Vagina (tissue), 2 donors: ENCODE measurements at regions not wholly inside any gene's neighbourhood (a gene's known extent, or its start where the extent isn't known, plus 50 kb on each side); places are given as distances from the start of the nearest gene placed in this dataset.

Source experiments
- POLR2A ChIP-seq, 2 donors: fragments of 450-650 bp; IDR thresholded peaks; one replicate each; pipeline ENCODE4 v1.6.1; 2017; ENCODE audit warnings: antibody characterized with exemption in 2 of 2, mild to moderate bottlenecking in 2 of 2, moderate library complexity in 2 of 2
- POLR2AphosphoS5 ChIP-seq, 2 donors: sonication (generic); formaldehyde crosslinking; IDR thresholded peaks; one replicate each; pipeline ENCODE4 v1.9.0; 2017; ENCODE audit warnings: antibody characterized with exemption in 2 of 2, mild to moderate bottlenecking in 2 of 2, low read depth in 1 of 2; ENCODE audit not compliant: insufficient read depth in 1 of 2
- TF ChIP-seq, protein P1 (sequence below), 3 experiments: fragments of 450-650 bp in 2 of 3; fragments of 200-600 bp in 1 of 3; sonication (generic) in 1 of 3; IDR thresholded peaks; one replicate each; pipeline ENCODE4 v1.5.1; 2017 to 2019; ENCODE audit warnings: antibody characterized with exemption in 3 of 3, mild to moderate bottlenecking in 2 of 3, moderate library complexity in 2 of 3

DNA sequence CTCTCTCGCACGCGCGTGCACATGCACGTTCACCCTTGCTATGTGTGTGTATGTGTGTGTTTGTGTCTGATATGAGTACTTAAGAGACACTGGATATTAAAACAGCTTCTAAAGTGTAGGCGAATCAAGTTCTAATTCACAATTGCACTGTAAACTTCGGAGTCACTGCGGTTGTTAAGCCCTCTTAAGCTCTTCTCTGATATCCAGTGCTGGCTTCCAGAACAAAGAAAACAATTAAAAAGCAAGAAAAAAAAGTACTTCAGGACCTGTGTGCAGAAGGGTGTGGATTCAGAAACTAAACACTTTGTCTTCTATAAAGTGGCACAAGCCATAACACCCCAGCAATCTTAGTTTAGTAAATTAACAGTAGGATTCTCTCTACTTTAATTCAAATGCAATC, 300.2 kb downstream of the PCDH7 start:
- no peak for TF ChIP-seq POLR2AphosphoS5 (IDR thresholded peaks at IDR 0.05; ENCODE audit: insufficient read depth in 1 of 2, low read depth in 1 of 2)
- no peak for TF ChIP-seq POLR2A (IDR thresholded peaks at IDR 0.05)
- TF ChIP-seq, protein P1, sequence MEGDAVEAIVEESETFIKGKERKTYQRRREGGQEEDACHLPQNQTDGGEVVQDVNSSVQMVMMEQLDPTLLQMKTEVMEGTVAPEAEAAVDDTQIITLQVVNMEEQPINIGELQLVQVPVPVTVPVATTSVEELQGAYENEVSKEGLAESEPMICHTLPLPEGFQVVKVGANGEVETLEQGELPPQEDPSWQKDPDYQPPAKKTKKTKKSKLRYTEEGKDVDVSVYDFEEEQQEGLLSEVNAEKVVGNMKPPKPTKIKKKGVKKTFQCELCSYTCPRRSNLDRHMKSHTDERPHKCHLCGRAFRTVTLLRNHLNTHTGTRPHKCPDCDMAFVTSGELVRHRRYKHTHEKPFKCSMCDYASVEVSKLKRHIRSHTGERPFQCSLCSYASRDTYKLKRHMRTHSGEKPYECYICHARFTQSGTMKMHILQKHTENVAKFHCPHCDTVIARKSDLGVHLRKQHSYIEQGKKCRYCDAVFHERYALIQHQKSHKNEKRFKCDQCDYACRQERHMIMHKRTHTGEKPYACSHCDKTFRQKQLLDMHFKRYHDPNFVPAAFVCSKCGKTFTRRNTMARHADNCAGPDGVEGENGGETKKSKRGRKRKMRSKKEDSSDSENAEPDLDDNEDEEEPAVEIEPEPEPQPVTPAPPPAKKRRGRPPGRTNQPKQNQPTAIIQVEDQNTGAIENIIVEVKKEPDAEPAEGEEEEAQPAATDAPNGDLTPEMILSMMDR (IDR thresholded peaks at IDR 0.05), result no peak
